GM23338 (cell line): ENCODE measurements at regions not wholly inside any gene's neighbourhood (a gene's known extent, or its start where the extent isn't known, plus 50 kb on each side); places are given as distances from the start of the nearest gene placed in this dataset.

Source experiments
- ATAC-seq: fragments of 200-7000 bp; cut with Tn5 transposase; 3 replicates; pipeline ENCODE4 v1.9.1; 2020
- DNase-seq: peaks from one replicate; pipeline ENCODE4 v3.0.0-alpha.2; 2015; ENCODE audit warnings: low spot score
- H2AFZ ChIP-seq: fragments of 200-600 bp; sonication (generic); 2 replicates; pipeline ENCODE4 v1.8.0; 2016; ENCODE audit warnings: antibody characterized with exemption, mild to moderate bottlenecking, moderate library complexity
- H3F3A ChIP-seq: fragments of 200-600 bp; sonication (generic); replicated peaks from 2 replicates; pipeline ENCODE4 v1.8.0; 2017; ENCODE audit warnings: antibody characterized with exemption, mixed run types, low read depth
- H3K27ac ChIP-seq: fragments of 200-600 bp; sonication (generic); 2 replicates; pipeline ENCODE4 v1.6.1; 2016; ENCODE audit warnings: low read depth
- H3K27me3 ChIP-seq: fragments of 200-600 bp; sonication (generic); 2 replicates; pipeline ENCODE4 v1.8.0; 2016; ENCODE audit warnings: mild to moderate bottlenecking, mixed run types, moderate library complexity; ENCODE audit not compliant: insufficient read depth
- H3K36me3 ChIP-seq: fragments of 200-600 bp; sonication (generic); 2 replicates; pipeline ENCODE4 v1.8.0; 2016; ENCODE audit warnings: mild to moderate bottlenecking; ENCODE audit not compliant: insufficient read depth
- H3K4me1 ChIP-seq: fragments of 200-600 bp; sonication (generic); 2 replicates; pipeline ENCODE4 v1.8.0; 2016; ENCODE audit warnings: mild to moderate bottlenecking, moderate library complexity; ENCODE audit not compliant: insufficient read depth
- H3K4me2 ChIP-seq: fragments of 200-600 bp; sonication (generic); 2 replicates; pipeline ENCODE4 v1.7.1; 2017; ENCODE audit warnings: mixed run types
- H3K4me3 ChIP-seq: fragments of 200-600 bp; sonication (generic); 2 replicates; pipeline ENCODE4 v1.6.1; 2016; ENCODE audit warnings: mixed run types
- H3K79me2 ChIP-seq: fragments of 200-600 bp; sonication (generic); replicated peaks from 2 replicates; pipeline ENCODE4 v1.8.0; 2017; ENCODE audit warnings: mild to moderate bottlenecking; ENCODE audit not compliant: insufficient read depth
- H3K9me2 ChIP-seq: fragments of 200-600 bp; sonication (generic); 2 replicates; pipeline ENCODE4 v1.8.0; 2017; ENCODE audit not compliant: insufficient read depth
- H4K20me1 ChIP-seq: fragments of 200-600 bp; sonication (generic); replicated peaks from 2 replicates; pipeline ENCODE4 v1.8.0; 2017; ENCODE audit warnings: mild to moderate bottlenecking; ENCODE audit not compliant: insufficient read depth
- H3K27ac Mint-ChIP-seq: 2 replicates; pipeline ENCODE4 v1.8.0; 2020; ENCODE audit warnings: inconsistent platforms, mild to moderate bottlenecking, moderate library complexity, mixed read lengths
- H3K27me3 Mint-ChIP-seq: 3 replicates; pipeline ENCODE4 v1.8.0; 2022; ENCODE audit warnings: low read depth, mild to moderate bottlenecking, moderate library complexity, mixed read lengths, inconsistent platforms; ENCODE audit not compliant: insufficient read depth, poor library complexity
- H3K36me3 Mint-ChIP-seq: 3 replicates; pipeline ENCODE4 v1.8.0; 2021; ENCODE audit warnings: low read depth, mild to moderate bottlenecking, inconsistent platforms, moderate library complexity, mixed read lengths
- H3K4me1 Mint-ChIP-seq: 3 replicates; pipeline ENCODE4 v1.8.0; 2020; ENCODE audit warnings: mild to moderate bottlenecking, inconsistent platforms, mixed read lengths
- H3K4me3 Mint-ChIP-seq: 3 replicates; pipeline ENCODE4 v1.8.0; 2021; ENCODE audit warnings: moderate library complexity, mild to moderate bottlenecking, inconsistent platforms, mixed read lengths
- H3K9me3 Mint-ChIP-seq: 3 replicates; pipeline ENCODE4 v1.8.0; 2020; ENCODE audit warnings: moderate library complexity, mild to moderate bottlenecking, inconsistent platforms, mixed read lengths
- EZH2phosphoT487 ChIP-seq: fragments of 200-600 bp; sonication (generic); IDR thresholded peaks from one replicate; pipeline ENCODE4 v1.8.1; 2018; ENCODE audit warnings: antibody characterized with exemption; ENCODE audit not compliant: unreplicated experiment
- JUNB ChIP-seq: IDR thresholded peaks from one replicate; pipeline ENCODE4 v1.6.1; 2016; ENCODE audit warnings: antibody characterized with exemption; ENCODE audit not compliant: unreplicated experiment
- NANOG ChIP-seq: IDR thresholded peaks from 2 replicates; pipeline ENCODE4 v1.6.1; 2016; ENCODE audit warnings: antibody characterized with exemption, borderline replicate concordance
- STAT1 ChIP-seq: IDR thresholded peaks from one replicate; pipeline ENCODE4 v1.6.1; 2016; ENCODE audit warnings: antibody characterized with exemption; ENCODE audit not compliant: unreplicated experiment
- ZNF114 ChIP-seq: fragments of 250-450 bp; sonication (Bioruptor Pico); IDR thresholded peaks from 2 replicates; pipeline ENCODE4 v1.5.0; 2020; ENCODE audit warnings: mild to moderate bottlenecking, moderate library complexity
- TF ChIP-seq, protein P1 (sequence below): IDR thresholded peaks from 2 replicates; pipeline ENCODE4 v1.6.1; 2016; ENCODE audit warnings: antibody characterized with exemption
- TF ChIP-seq, protein P2 (sequence below): fragments of 250-450 bp; sonication (Bioruptor Pico); IDR thresholded peaks from 2 replicates; pipeline ENCODE4 v1.5.0; 2020; ENCODE audit warnings: mild to moderate bottlenecking, moderate library complexity
- TF ChIP-seq, protein P3 (sequence below), 2 experiments: fragments of 200-600 bp in 1 of 2; sonication (generic) in 1 of 2; conservative IDR thresholded peaks; 2 replicates each; pipeline versions ENCODE4 v1.5.1 to v1.6.1; 2016 to 2017; ENCODE audit warnings: antibody characterized with exemption in 2 of 2, low read depth in 2 of 2, mild to moderate bottlenecking in 2 of 2, moderate library complexity in 1 of 2

DNA sequence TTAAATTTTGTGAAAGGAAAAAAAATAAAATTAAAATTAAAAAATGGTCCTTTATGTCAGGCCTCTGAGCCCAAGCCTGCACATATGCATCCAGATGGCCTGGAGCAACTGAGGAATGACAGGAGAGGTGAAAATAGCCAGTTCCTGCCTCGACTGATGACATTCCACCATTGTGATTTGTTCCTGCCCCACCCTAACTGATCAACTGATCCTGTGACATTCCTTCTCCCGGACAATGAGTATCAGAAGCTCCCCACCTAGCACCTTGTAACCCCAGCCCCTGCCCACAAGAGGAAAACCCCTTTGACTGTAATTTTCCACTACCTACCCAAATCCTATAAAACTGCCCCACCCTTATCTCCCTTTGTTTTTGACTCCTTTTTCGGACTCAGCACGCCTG, 972.2 kb upstream of the GHITM start:
- H3K4me2 ChIP-seq = no peak overlapping the region
- H4K20me1 ChIP-seq = no peaks in the 10 kb centered on the region
- no peaks in the 10 kb centered on the region for H3K36me3 Mint-ChIP-seq
- H3K27me3 Mint-ChIP-seq = no peaks in the 10 kb centered on the region
- H3K9me3 Mint-ChIP-seq = no peaks in the 10 kb centered on the region
- H3F3A ChIP-seq = no peaks in the 10 kb centered on the region
- H3K27ac ChIP-seq = no peak overlapping the region
- TF ChIP-seq EZH2phosphoT487 (no peak), STAT1 (no peak), ZNF114 (CRISPR knock-in tag) (no peak), JUNB (no peak), NANOG (no peak)
- TF ChIP-seq, protein P1, sequence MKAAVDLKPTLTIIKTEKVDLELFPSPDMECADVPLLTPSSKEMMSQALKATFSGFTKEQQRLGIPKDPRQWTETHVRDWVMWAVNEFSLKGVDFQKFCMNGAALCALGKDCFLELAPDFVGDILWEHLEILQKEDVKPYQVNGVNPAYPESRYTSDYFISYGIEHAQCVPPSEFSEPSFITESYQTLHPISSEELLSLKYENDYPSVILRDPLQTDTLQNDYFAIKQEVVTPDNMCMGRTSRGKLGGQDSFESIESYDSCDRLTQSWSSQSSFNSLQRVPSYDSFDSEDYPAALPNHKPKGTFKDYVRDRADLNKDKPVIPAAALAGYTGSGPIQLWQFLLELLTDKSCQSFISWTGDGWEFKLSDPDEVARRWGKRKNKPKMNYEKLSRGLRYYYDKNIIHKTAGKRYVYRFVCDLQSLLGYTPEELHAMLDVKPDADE = no peak
- TF ChIP-seq, protein P2, sequence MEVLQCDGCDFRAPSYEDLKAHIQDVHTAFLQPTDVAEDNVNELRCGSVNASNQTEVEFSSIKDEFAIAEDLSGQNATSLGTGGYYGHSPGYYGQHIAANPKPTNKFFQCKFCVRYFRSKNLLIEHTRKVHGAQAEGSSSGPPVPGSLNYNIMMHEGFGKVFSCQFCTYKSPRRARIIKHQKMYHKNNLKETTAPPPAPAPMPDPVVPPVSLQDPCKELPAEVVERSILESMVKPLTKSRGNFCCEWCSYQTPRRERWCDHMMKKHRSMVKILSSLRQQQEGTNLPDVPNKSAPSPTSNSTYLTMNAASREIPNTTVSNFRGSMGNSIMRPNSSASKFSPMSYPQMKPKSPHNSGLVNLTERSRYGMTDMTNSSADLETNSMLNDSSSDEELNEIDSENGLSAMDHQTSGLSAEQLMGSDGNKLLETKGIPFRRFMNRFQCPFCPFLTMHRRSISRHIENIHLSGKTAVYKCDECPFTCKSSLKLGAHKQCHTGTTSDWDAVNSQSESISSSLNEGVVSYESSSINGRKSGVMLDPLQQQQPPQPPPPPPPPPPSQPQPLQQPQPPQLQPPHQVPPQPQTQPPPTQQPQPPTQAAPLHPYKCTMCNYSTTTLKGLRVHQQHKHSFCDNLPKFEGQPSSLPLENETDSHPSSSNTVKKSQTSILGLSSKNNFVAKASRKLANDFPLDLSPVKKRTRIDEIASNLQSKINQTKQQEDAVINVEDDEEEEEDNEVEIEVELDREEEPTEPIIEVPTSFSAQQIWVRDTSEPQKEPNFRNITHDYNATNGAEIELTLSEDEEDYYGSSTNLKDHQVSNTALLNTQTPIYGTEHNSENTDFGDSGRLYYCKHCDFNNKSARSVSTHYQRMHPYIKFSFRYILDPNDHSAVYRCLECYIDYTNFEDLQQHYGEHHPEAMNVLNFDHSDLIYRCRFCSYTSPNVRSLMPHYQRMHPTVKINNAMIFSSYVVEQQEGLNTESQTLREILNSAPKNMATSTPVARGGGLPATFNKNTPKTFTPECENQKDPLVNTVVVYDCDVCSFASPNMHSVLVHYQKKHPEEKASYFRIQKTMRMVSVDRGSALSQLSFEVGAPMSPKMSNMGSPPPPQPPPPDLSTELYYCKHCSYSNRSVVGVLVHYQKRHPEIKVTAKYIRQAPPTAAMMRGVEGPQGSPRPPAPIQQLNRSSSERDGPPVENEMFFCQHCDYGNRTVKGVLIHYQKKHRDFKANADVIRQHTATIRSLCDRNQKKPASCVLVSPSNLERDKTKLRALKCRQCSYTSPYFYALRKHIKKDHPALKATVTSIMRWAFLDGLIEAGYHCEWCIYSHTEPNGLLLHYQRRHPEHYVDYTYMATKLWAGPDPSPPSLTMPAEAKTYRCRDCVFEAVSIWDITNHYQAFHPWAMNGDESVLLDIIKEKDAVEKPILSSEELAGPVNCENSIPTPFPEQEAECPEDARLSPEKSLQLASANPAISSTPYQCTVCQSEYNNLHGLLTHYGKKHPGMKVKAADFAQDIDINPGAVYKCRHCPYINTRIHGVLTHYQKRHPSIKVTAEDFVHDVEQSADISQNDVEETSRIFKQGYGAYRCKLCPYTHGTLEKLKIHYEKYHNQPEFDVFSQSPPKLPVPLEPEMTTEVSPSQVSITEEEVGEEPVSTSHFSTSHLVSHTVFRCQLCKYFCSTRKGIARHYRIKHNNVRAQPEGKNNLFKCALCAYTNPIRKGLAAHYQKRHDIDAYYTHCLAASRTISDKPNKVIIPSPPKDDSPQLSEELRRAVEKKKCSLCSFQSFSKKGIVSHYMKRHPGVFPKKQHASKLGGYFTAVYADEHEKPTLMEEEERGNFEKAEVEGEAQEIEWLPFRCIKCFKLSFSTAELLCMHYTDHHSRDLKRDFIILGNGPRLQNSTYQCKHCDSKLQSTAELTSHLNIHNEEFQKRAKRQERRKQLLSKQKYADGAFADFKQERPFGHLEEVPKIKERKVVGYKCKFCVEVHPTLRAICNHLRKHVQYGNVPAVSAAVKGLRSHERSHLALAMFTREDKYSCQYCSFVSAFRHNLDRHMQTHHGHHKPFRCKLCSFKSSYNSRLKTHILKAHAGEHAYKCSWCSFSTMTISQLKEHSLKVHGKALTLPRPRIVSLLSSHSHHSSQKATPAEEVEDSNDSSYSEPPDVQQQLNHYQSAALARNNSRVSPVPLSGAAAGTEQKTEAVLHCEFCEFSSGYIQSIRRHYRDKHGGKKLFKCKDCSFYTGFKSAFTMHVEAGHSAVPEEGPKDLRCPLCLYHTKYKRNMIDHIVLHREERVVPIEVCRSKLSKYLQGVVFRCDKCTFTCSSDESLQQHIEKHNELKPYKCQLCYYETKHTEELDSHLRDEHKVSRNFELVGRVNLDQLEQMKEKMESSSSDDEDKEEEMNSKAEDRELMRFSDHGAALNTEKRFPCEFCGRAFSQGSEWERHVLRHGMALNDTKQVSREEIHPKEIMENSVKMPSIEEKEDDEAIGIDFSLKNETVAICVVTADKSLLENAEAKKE (CRISPR knock-in tag) = no peak
- TF ChIP-seq, protein P3, sequence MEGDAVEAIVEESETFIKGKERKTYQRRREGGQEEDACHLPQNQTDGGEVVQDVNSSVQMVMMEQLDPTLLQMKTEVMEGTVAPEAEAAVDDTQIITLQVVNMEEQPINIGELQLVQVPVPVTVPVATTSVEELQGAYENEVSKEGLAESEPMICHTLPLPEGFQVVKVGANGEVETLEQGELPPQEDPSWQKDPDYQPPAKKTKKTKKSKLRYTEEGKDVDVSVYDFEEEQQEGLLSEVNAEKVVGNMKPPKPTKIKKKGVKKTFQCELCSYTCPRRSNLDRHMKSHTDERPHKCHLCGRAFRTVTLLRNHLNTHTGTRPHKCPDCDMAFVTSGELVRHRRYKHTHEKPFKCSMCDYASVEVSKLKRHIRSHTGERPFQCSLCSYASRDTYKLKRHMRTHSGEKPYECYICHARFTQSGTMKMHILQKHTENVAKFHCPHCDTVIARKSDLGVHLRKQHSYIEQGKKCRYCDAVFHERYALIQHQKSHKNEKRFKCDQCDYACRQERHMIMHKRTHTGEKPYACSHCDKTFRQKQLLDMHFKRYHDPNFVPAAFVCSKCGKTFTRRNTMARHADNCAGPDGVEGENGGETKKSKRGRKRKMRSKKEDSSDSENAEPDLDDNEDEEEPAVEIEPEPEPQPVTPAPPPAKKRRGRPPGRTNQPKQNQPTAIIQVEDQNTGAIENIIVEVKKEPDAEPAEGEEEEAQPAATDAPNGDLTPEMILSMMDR (conservative IDR thresholded peaks at IDR 0.05; ENCODE audit: low read depth in 2 of 2) = no peak
- no peak for ATAC-seq
- no peak for DNase-seq
- H3K79me2 ChIP-seq = no peaks in the 10 kb centered on the region
- H3K27ac Mint-ChIP-seq = no peak overlapping the region
- no peaks in the 10 kb centered on the region for H3K27me3 ChIP-seq
- no peaks in the 10 kb centered on the region for H3K36me3 ChIP-seq
- peaks cover 10% of the 10 kb centered on the region for H3K4me1 Mint-ChIP-seq
- no peak overlapping the region for H3K4me3 Mint-ChIP-seq
- no peak overlapping the region for H3K4me3 ChIP-seq
- no peaks in the 10 kb centered on the region for H3K4me1 ChIP-seq
- no peak overlapping the region for H2AFZ ChIP-seq
- no peaks in the 10 kb centered on the region for H3K9me2 ChIP-seq
